Colonic mucosa (tissue), 4 donors: ENCODE measurements at regions not wholly inside any gene's neighbourhood (a gene's known extent, or its start where the extent isn't known, plus 50 kb on each side); places are given as distances from the start of the nearest gene placed in this dataset.

Experiments used
- DNase-seq: peaks from one replicate; pipeline ENCODE4 v3.0.0-alpha.2; 2020
- H3K27ac ChIP-seq: fragments of 200-600 bp; one replicate; pipeline ENCODE4 v1.8.0; 2021
- H3K27me3 ChIP-seq: fragments of 200-600 bp; one replicate; pipeline ENCODE4 v1.8.0; 2021
- H3K36me3 ChIP-seq: fragments of 200-600 bp; one replicate; pipeline ENCODE4 v1.8.0; 2021
- H3K4me1 ChIP-seq: fragments of 200-600 bp; one replicate; pipeline ENCODE4 v1.8.0; 2021; ENCODE audit warnings: mild to moderate bottlenecking
- H3K4me3 ChIP-seq: fragments of 200-600 bp; one replicate; pipeline ENCODE4 v1.8.0; 2021
- H3K9ac ChIP-seq, 2 donors: one replicate each; pipeline ENCODE4 v1.7.0; 2013; ENCODE audit warnings: control low read depth in 2 of 2, low read depth in 2 of 2, low read length in 2 of 2
- H3K9me3 ChIP-seq: fragments of 200-600 bp; one replicate; pipeline ENCODE4 v1.8.0; 2021
- CTCF ChIP-seq: fragments of 200-600 bp; IDR thresholded peaks from one replicate; pipeline ENCODE4 v1.8.0; 2022; ENCODE audit warnings: antibody characterized with exemption, mild to moderate bottlenecking
- intact Hi-C: fragments of 100-400 bp; cut with DNase I; formaldehyde crosslinking; loops from one replicate; pipeline ENCODE4 v1.14.1; 2022
- donor health status: healthy.
- donor health status: DM: no; HTN: no; CAD: no.
- donor health status: DM: no; HTN: no; CAD: no.

- H3K9ac ChIP-seq = no peak overlapping the region
- no peaks in the 10 kb centered on the region for H3K36me3 ChIP-seq
- H3K4me1 ChIP-seq = no peaks in the 10 kb centered on the region
- H3K9me3 ChIP-seq = no peaks in the 10 kb centered on the region
- no peak for TF ChIP-seq CTCF
- intact Hi-C loops = no loop called here
- no peaks in the 10 kb centered on the region for H3K27me3 ChIP-seq
- H3K27ac ChIP-seq = no peak overlapping the region
- no peak overlapping the region for H3K4me3 ChIP-seq
- no peak for DNase-seq
These were observed 398.1 kb upstream of the IRX1 start for GRCh38 chr5:3197304-3198073.

GRCh38 chr5:3195994-3196393 lies 399.6 kb upstream of the IRX1 start:
- TF ChIP-seq CTCF = no peak
- Histone ChIP-seq H3K4me3 (no peak overlapping the region), H3K36me3 (no peaks in the 10 kb centered on the region), H3K9ac (no peak overlapping the region), H3K27me3 (no peaks in the 10 kb centered on the region), H3K27ac (no peak overlapping the region), H3K4me1 (no peaks in the 10 kb centered on the region), H3K9me3 (no peaks in the 10 kb centered on the region)
- intact Hi-C loops = no loop called here
- no peak for DNase-seq

- no peak for TF ChIP-seq CTCF
- Histone ChIP-seq H3K9ac (no peak overlapping the region), H3K27me3 (no peaks in the 10 kb centered on the region), H3K4me3 (no peak overlapping the region), H3K36me3 (no peaks in the 10 kb centered on the region), H3K9me3 (no peaks in the 10 kb centered on the region), H3K27ac (no peak overlapping the region), H3K4me1 (no peaks in the 10 kb centered on the region)
- intact Hi-C loops = no loop called here
- no peak for DNase-seq
These were observed 400.9 kb upstream of the IRX1 start for GRCh38 chr5:3194684-3195083.

DNA sequence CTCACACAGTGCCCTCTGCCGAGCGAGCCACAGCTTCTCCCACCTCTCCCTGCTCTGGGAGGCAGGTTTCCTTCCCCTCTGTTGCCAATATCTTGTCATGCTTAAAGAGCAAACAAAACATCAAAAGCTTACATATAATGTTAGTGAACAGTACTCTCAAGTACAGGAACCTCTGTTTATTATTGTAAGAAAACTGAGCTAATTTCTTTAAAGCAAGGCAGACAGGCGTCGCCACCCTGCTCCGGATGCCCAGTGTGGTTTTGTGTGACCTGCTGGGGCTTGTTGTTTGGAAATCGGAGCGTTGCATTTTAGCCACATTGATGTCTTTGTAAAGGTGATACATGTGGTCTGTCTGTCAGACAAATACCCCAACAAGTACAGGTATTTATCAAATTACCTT lies 401.4 kb upstream of the IRX1 start:
- DNase-seq = no peak
- Histone ChIP-seq H3K27ac (no peak overlapping the region), H3K27me3 (no peaks in the 10 kb centered on the region), H3K9me3 (no peaks in the 10 kb centered on the region), H3K4me1 (no peaks in the 10 kb centered on the region), H3K9ac (no peak overlapping the region), H3K36me3 (no peaks in the 10 kb centered on the region), H3K4me3 (no peak overlapping the region)
- no peak for TF ChIP-seq CTCF
- intact Hi-C loops = no loop called here

GRCh38 chr5:3191585-3191984 lies 404.0 kb upstream of the IRX1 start:
- Histone ChIP-seq H3K27ac (no peak overlapping the region), H3K4me1 (no peaks in the 10 kb centered on the region), H3K4me3 (no peak overlapping the region), H3K9ac (no peak overlapping the region), H3K9me3 (no peaks in the 10 kb centered on the region), H3K27me3 (no peaks in the 10 kb centered on the region), H3K36me3 (no peaks in the 10 kb centered on the region)
- intact Hi-C loops = no loop called here
- no peak for TF ChIP-seq CTCF
- no peak for DNase-seq
